ENCODE measurements at regions not wholly inside any gene's neighbourhood (a gene's known extent, or its start where the extent isn't known, plus 50 kb on each side); places are given as distances from the start of the nearest gene placed in this dataset.

GRCh38 chr3:70582803-70583202 is 270.4 kb upstream of the MDFIC2 start:
- H2AFZ ChIP-seq (ENCODE audit: low read depth, low read length), result no peak overlapping the region
- H3K4me3 ChIP-seq (ENCODE audit: low read length), result no peak overlapping the region
- H3K4me1 ChIP-seq (ENCODE audit: insufficient read depth, low read length), result peaks cover 2% of the 10 kb centered on the region

GRCh38 chr3:70580021-70580420 is 267.6 kb upstream of the MDFIC2 start:
- H3K4me3 ChIP-seq (ENCODE audit: low read length), result no peak overlapping the region
- H2AFZ ChIP-seq (ENCODE audit: low read depth, low read length), result no peak overlapping the region
- peaks cover 2% of the 10 kb centered on the region for H3K4me1 ChIP-seq (ENCODE audit: insufficient read depth, low read length)
- no peaks in the 10 kb centered on the region for H3K27me3 ChIP-seq (ENCODE audit: insufficient read depth, low read length)
- H3K36me3 ChIP-seq (ENCODE audit: insufficient read depth, low read length), result no peaks in the 10 kb centered on the region
- H3K9me3 ChIP-seq (ENCODE audit: low read length), result no peaks in the 10 kb centered on the region

More at GRCh38 chr3:70582803-70583202, 270.4 kb upstream of the MDFIC2 start:
- Histone ChIP-seq H3K9me3 (ENCODE audit: low read length) (no peaks in the 10 kb centered on the region), H3K36me3 (ENCODE audit: insufficient read depth, low read length) (no peaks in the 10 kb centered on the region), H3K27me3 (ENCODE audit: insufficient read depth, low read length) (no peaks in the 10 kb centered on the region)

- Histone ChIP-seq H2AFZ (ENCODE audit: low read depth, low read length) (no peak overlapping the region), H3K4me3 (ENCODE audit: low read length) (no peak overlapping the region), H3K36me3 (ENCODE audit: insufficient read depth, low read length) (no peaks in the 10 kb centered on the region), H3K27me3 (ENCODE audit: insufficient read depth, low read length) (no peaks in the 10 kb centered on the region), H3K9me3 (ENCODE audit: low read length) (no peaks in the 10 kb centered on the region), H3K4me1 (ENCODE audit: insufficient read depth, low read length) (no peaks in the 10 kb centered on the region)
Observed at GRCh38 chr3:70571696-70572095, 259.3 kb upstream of the MDFIC2 start.

GRCh38 chr3:70570584-70570983 is 258.1 kb upstream of the MDFIC2 start:
- no peak overlapping the region for H2AFZ ChIP-seq (ENCODE audit: low read depth, low read length)
- no peak overlapping the region for H3K4me3 ChIP-seq (ENCODE audit: low read length)
- no peaks in the 10 kb centered on the region for H3K4me1 ChIP-seq (ENCODE audit: insufficient read depth, low read length)
- H3K9me3 ChIP-seq (ENCODE audit: low read length), result no peaks in the 10 kb centered on the region
- no peaks in the 10 kb centered on the region for H3K27me3 ChIP-seq (ENCODE audit: insufficient read depth, low read length)
- no peaks in the 10 kb centered on the region for H3K36me3 ChIP-seq (ENCODE audit: insufficient read depth, low read length)

GRCh38 chr3:70568626-70569025 is 256.2 kb upstream of the MDFIC2 start:
- H3K36me3 ChIP-seq (ENCODE audit: insufficient read depth, low read length), result no peaks in the 10 kb centered on the region
- no peaks in the 10 kb centered on the region for H3K4me1 ChIP-seq (ENCODE audit: insufficient read depth, low read length)
- H3K9me3 ChIP-seq (ENCODE audit: low read length), result no peaks in the 10 kb centered on the region
- no peak overlapping the region for H3K4me3 ChIP-seq (ENCODE audit: low read length)
- no peak overlapping the region for H2AFZ ChIP-seq (ENCODE audit: low read depth, low read length)
- no peaks in the 10 kb centered on the region for H3K27me3 ChIP-seq (ENCODE audit: insufficient read depth, low read length)

- H3K4me1 ChIP-seq (ENCODE audit: insufficient read depth, low read length), result no peaks in the 10 kb centered on the region
- H3K36me3 ChIP-seq (ENCODE audit: insufficient read depth, low read length), result no peaks in the 10 kb centered on the region
- H3K9me3 ChIP-seq (ENCODE audit: low read length), result no peaks in the 10 kb centered on the region
Observed at GRCh38 chr3:70565861-70566260, 253.4 kb upstream of the MDFIC2 start.

GRCh38 chr3:70564552-70564951 is 252.1 kb upstream of the MDFIC2 start:
- no peaks in the 10 kb centered on the region for H3K9me3 ChIP-seq (ENCODE audit: low read length)
- H3K4me3 ChIP-seq (ENCODE audit: low read length), result no peak overlapping the region
- H3K27me3 ChIP-seq (ENCODE audit: insufficient read depth, low read length), result no peaks in the 10 kb centered on the region
- H3K4me1 ChIP-seq (ENCODE audit: insufficient read depth, low read length), result no peaks in the 10 kb centered on the region
- H3K36me3 ChIP-seq (ENCODE audit: insufficient read depth, low read length), result no peaks in the 10 kb centered on the region
- no peak overlapping the region for H2AFZ ChIP-seq (ENCODE audit: low read depth, low read length)

More at GRCh38 chr3:70565861-70566260, 253.4 kb upstream of the MDFIC2 start:
- Histone ChIP-seq H2AFZ (ENCODE audit: low read depth, low read length) (no peak overlapping the region), H3K4me3 (ENCODE audit: low read length) (no peak overlapping the region), H3K27me3 (ENCODE audit: insufficient read depth, low read length) (no peaks in the 10 kb centered on the region)

GRCh38 chr3:70561796-70562195 is 249.4 kb upstream of the MDFIC2 start:
- no peaks in the 10 kb centered on the region for H3K36me3 ChIP-seq (ENCODE audit: insufficient read depth, low read length)
- H3K4me3 ChIP-seq (ENCODE audit: low read length), result no peak overlapping the region
- H3K9me3 ChIP-seq (ENCODE audit: low read length), result no peaks in the 10 kb centered on the region
- H2AFZ ChIP-seq (ENCODE audit: low read depth, low read length), result no peak overlapping the region
- H3K4me1 ChIP-seq (ENCODE audit: insufficient read depth, low read length), result no peaks in the 10 kb centered on the region
- H3K27me3 ChIP-seq (ENCODE audit: insufficient read depth, low read length), result no peaks in the 10 kb centered on the region

GRCh38 chr3:70558956-70559355 is 246.5 kb upstream of the MDFIC2 start:
- H3K4me1 ChIP-seq (ENCODE audit: insufficient read depth, low read length), result no peaks in the 10 kb centered on the region
- no peak overlapping the region for H2AFZ ChIP-seq (ENCODE audit: low read depth, low read length)
- no peaks in the 10 kb centered on the region for H3K9me3 ChIP-seq (ENCODE audit: low read length)
- H3K27me3 ChIP-seq (ENCODE audit: insufficient read depth, low read length), result no peaks in the 10 kb centered on the region
- H3K4me3 ChIP-seq (ENCODE audit: low read length), result no peak overlapping the region
- H3K36me3 ChIP-seq (ENCODE audit: insufficient read depth, low read length), result no peaks in the 10 kb centered on the region

- Histone ChIP-seq H3K9me3 (ENCODE audit: low read length) (no peaks in the 10 kb centered on the region), H2AFZ (ENCODE audit: low read depth, low read length) (no peak overlapping the region), H3K4me1 (ENCODE audit: insufficient read depth, low read length) (no peaks in the 10 kb centered on the region), H3K36me3 (ENCODE audit: insufficient read depth, low read length) (no peaks in the 10 kb centered on the region), H3K27me3 (ENCODE audit: insufficient read depth, low read length) (no peaks in the 10 kb centered on the region), H3K4me3 (ENCODE audit: low read length) (no peak overlapping the region)
Observed at GRCh38 chr3:70557976-70558375, 245.5 kb upstream of the MDFIC2 start.

- Histone ChIP-seq H3K36me3 (ENCODE audit: insufficient read depth, low read length) (no peaks in the 10 kb centered on the region), H3K4me3 (ENCODE audit: low read length) (no peak overlapping the region), H3K27me3 (ENCODE audit: insufficient read depth, low read length) (no peaks in the 10 kb centered on the region), H3K9me3 (ENCODE audit: low read length) (no peaks in the 10 kb centered on the region), H2AFZ (ENCODE audit: low read depth, low read length) (no peak overlapping the region), H3K4me1 (ENCODE audit: insufficient read depth, low read length) (no peaks in the 10 kb centered on the region)
Observed at GRCh38 chr3:70556056-70556455, 243.6 kb upstream of the MDFIC2 start.

GRCh38 chr3:70554170-70554569 is 241.7 kb upstream of the MDFIC2 start:
- no peak overlapping the region for H3K4me3 ChIP-seq (ENCODE audit: low read length)
- no peaks in the 10 kb centered on the region for H3K36me3 ChIP-seq (ENCODE audit: insufficient read depth, low read length)
- H2AFZ ChIP-seq (ENCODE audit: low read depth, low read length), result no peak overlapping the region
- H3K4me1 ChIP-seq (ENCODE audit: insufficient read depth, low read length), result no peaks in the 10 kb centered on the region
- H3K27me3 ChIP-seq (ENCODE audit: insufficient read depth, low read length), result no peaks in the 10 kb centered on the region
- H3K9me3 ChIP-seq (ENCODE audit: low read length), result no peaks in the 10 kb centered on the region

- H3K4me1 ChIP-seq (ENCODE audit: insufficient read depth, low read length), result no peaks in the 10 kb centered on the region
- no peak overlapping the region for H3K4me3 ChIP-seq (ENCODE audit: low read length)
- H3K27me3 ChIP-seq (ENCODE audit: insufficient read depth, low read length), result no peaks in the 10 kb centered on the region
- H2AFZ ChIP-seq (ENCODE audit: low read depth, low read length), result no peak overlapping the region
- H3K36me3 ChIP-seq (ENCODE audit: insufficient read depth, low read length), result no peaks in the 10 kb centered on the region
- H3K9me3 ChIP-seq (ENCODE audit: low read length), result no peaks in the 10 kb centered on the region
Observed at GRCh38 chr3:70550723-70551319, 238.4 kb upstream of the MDFIC2 start.

GRCh38 chr3:70546679-70547078 is 234.2 kb upstream of the MDFIC2 start:
- Histone ChIP-seq H3K4me1 (ENCODE audit: insufficient read depth, low read length) (no peaks in the 10 kb centered on the region), H2AFZ (ENCODE audit: low read depth, low read length) (no peak overlapping the region), H3K36me3 (ENCODE audit: insufficient read depth, low read length) (no peaks in the 10 kb centered on the region), H3K4me3 (ENCODE audit: low read length) (no peak overlapping the region), H3K9me3 (ENCODE audit: low read length) (no peaks in the 10 kb centered on the region), H3K27me3 (ENCODE audit: insufficient read depth, low read length) (peaks cover 2% of the 10 kb centered on the region)

Measured in neuron (in vitro differentiated cells).